SU-DHL-6 (cell line): ENCODE measurements at regions not wholly inside any gene's neighbourhood (a gene's known extent, or its start where the extent isn't known, plus 50 kb on each side); places are given as distances from the start of the nearest gene placed in this dataset.

Source experiments
- H2AFZ ChIP-seq: fragments of 200-600 bp; sonication (generic); 2 replicates; pipeline ENCODE4 v1.6.1; 2014; ENCODE audit warnings: low read depth, mild to moderate bottlenecking, moderate library complexity, mixed read lengths, antibody characterized with exemption, low read length; ENCODE audit not compliant: severe bottlenecking
- H3F3A ChIP-seq: fragments of 200-600 bp; shearing (Covaris generic); 2 replicates; pipeline ENCODE4 v1.6.0; 2016; ENCODE audit warnings: antibody characterized with exemption, mild to moderate bottlenecking; ENCODE audit not compliant: insufficient read depth
- H3K27ac ChIP-seq: fragments of 200-600 bp; sonication (generic); 2 replicates; pipeline ENCODE4 v1.5.1; 2016; ENCODE audit warnings: low read depth, mild to moderate bottlenecking, low read length, moderate library complexity, mixed read lengths
- H3K27me3 ChIP-seq: fragments of 200-600 bp; sonication (generic), shearing (Covaris generic); 2 replicates; pipeline ENCODE4 v1.6.0; 2014; ENCODE audit warnings: mild to moderate bottlenecking, low read length
- H3K36me3 ChIP-seq: fragments of 200-600 bp; sonication (generic); 2 replicates; pipeline ENCODE4 v1.6.1; 2014; ENCODE audit warnings: mild to moderate bottlenecking, low read length, mixed read lengths
- H3K4me2 ChIP-seq: fragments of 300-600, 200-600 bp; shearing (Covaris generic), sonication (generic); 2 replicates; pipeline ENCODE4 v1.6.0; 2014; ENCODE audit warnings: low read length, low read depth, mild to moderate bottlenecking; ENCODE audit not compliant: poor library complexity, severe bottlenecking
- H3K4me3 ChIP-seq: fragments of 200-600 bp; sonication (generic); 2 replicates; pipeline ENCODE4 v1.5.1; 2014; ENCODE audit warnings: antibody characterized with exemption, low read length, mild to moderate bottlenecking, mixed read lengths; ENCODE audit not compliant: insufficient read depth, poor library complexity, severe bottlenecking
- H3K79me2 ChIP-seq: fragments of 200-600 bp; sonication (generic); 2 replicates; pipeline ENCODE4 v1.6.1; 2014; ENCODE audit warnings: mild to moderate bottlenecking, low read length, moderate library complexity; ENCODE audit not compliant: insufficient read depth
- H3K9ac ChIP-seq: fragments of 200-600 bp; sonication (generic); 2 replicates; pipeline ENCODE4 v1.7.0; 2014; ENCODE audit warnings: mild to moderate bottlenecking, low read length
- H3K9me2 ChIP-seq: fragments of 200-600 bp; sonication (generic); replicated peaks from 2 replicates; pipeline ENCODE4 v1.6.1; 2014; ENCODE audit warnings: low read length; ENCODE audit not compliant: insufficient read depth
- H3K9me3 ChIP-seq: fragments of 200-600 bp; sonication (generic); 2 replicates; pipeline ENCODE4 v1.6.1; 2014; ENCODE audit warnings: low read length, mixed read lengths; ENCODE audit not compliant: insufficient read depth
- H4K20me1 ChIP-seq: fragments of 200-600 bp; sonication (generic); 2 replicates; pipeline ENCODE4 v1.6.1; 2014; ENCODE audit warnings: low read depth, mild to moderate bottlenecking, antibody characterized with exemption, low read length, moderate library complexity, mixed read lengths
- CTCF ChIP-seq: fragments of 200-600 bp; sonication (generic); IDR thresholded peaks from one replicate; pipeline ENCODE4 v1.5.1; 2017; ENCODE audit warnings: antibody characterized with exemption, mild to moderate bottlenecking, low read length, moderate library complexity; ENCODE audit not compliant: insufficient read depth, poor library complexity, severe bottlenecking
- EZH2phosphoT487 ChIP-seq: fragments of 200-600 bp; sonication (generic), shearing (Covaris generic); conservative IDR thresholded peaks from 2 replicates; pipeline ENCODE4 v1.6.1; 2018; ENCODE audit warnings: mild to moderate bottlenecking, antibody characterized with exemption, low read length, moderate library complexity, mixed read lengths

- Histone ChIP-seq H2AFZ (no peak overlapping the region), H3K4me3 (no peak overlapping the region), H3K79me2 (no peaks in the 10 kb centered on the region), H3K36me3 (no peaks in the 10 kb centered on the region), H3K9me2 (no peaks in the 10 kb centered on the region), H3K9ac (no peak overlapping the region), H3K27ac (no peak overlapping the region), H3F3A (no peaks in the 10 kb centered on the region), H4K20me1 (no peaks in the 10 kb centered on the region), H3K9me3 (no peaks in the 10 kb centered on the region), H3K27me3 (no peaks in the 10 kb centered on the region), H3K4me2 (no peak overlapping the region)
- TF ChIP-seq EZH2phosphoT487 (no peak), CTCF (no peak)
Observed at GRCh38 chr3:182241766-182242488, 530.2 kb downstream of the SOX2 start.

- no peaks in the 10 kb centered on the region for H4K20me1 ChIP-seq
- no peak overlapping the region for H3K4me2 ChIP-seq
- TF ChIP-seq CTCF (no peak), EZH2phosphoT487 (no peak)
- H2AFZ ChIP-seq, result no peak overlapping the region
- no peaks in the 10 kb centered on the region for H3K79me2 ChIP-seq
- H3K4me3 ChIP-seq, result no peak overlapping the region
- no peaks in the 10 kb centered on the region for H3F3A ChIP-seq
- H3K27me3 ChIP-seq, result no peaks in the 10 kb centered on the region
- H3K9me3 ChIP-seq, result no peaks in the 10 kb centered on the region
- no peak overlapping the region for H3K9ac ChIP-seq
- H3K9me2 ChIP-seq, result no peaks in the 10 kb centered on the region
- no peaks in the 10 kb centered on the region for H3K36me3 ChIP-seq
- H3K27ac ChIP-seq, result no peak overlapping the region
Observed at GRCh38 chr3:182242489-182242942, 530.8 kb downstream of the SOX2 start.

GRCh38 chr3:182243625-182244024, 531.9 kb downstream of the SOX2 start:
- H3K27me3 ChIP-seq, result no peaks in the 10 kb centered on the region
- TF ChIP-seq EZH2phosphoT487 (no peak), CTCF (no peak)
- no peaks in the 10 kb centered on the region for H3F3A ChIP-seq
- H3K4me3 ChIP-seq, result no peak overlapping the region
- H2AFZ ChIP-seq, result no peak overlapping the region
- H3K79me2 ChIP-seq, result no peaks in the 10 kb centered on the region
- H3K4me2 ChIP-seq, result no peak overlapping the region
- H3K27ac ChIP-seq, result no peak overlapping the region
- H3K36me3 ChIP-seq, result no peaks in the 10 kb centered on the region
- H3K9me2 ChIP-seq, result no peaks in the 10 kb centered on the region
- no peak overlapping the region for H3K9ac ChIP-seq
- H4K20me1 ChIP-seq, result no peaks in the 10 kb centered on the region
- H3K9me3 ChIP-seq, result no peaks in the 10 kb centered on the region
